ENCODE measurements at regions not wholly inside any gene's neighbourhood (a gene's known extent, or its start where the extent isn't known, plus 50 kb on each side); places are given as distances from the start of the nearest gene placed in this dataset.

GRCh38 chrX:20753076-20753475 is 486.4 kb upstream of the RPS6KA3 start:
- TF ChIP-seq POLR2A (IDR thresholded peaks at IDR 0.05) (no peak), CTCF (IDR thresholded peaks at IDR 0.05) (no peak)
